ENCODE measurements at regions not wholly inside any gene's neighbourhood (a gene's known extent, or its start where the extent isn't known, plus 50 kb on each side); places are given as distances from the start of the nearest gene placed in this dataset.

DNA sequence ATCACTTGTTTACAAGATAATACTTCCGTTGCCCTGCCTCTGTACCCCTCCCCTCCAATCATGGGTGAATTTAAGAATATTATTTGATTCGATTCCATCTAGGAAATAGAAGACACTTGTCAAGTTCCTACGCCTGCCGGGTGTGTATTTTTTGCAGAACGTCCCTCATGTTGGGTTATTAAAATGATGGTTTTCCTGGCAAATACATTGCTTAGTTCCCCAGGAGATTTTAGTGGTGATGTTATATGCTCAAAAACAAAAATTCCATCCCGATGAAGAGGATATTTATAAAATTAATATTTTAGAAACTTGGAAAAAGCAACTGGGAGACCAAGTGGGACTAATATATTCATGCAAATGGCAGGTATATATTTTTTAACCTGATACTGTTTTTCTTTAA is 548.4 kb downstream of the EDEM1 start:
- Histone ChIP-seq H3K36me3 (replicated peaks) (no peaks in the 10 kb centered on the region), H3K27ac (no peak overlapping the region), H3K4me3 (ENCODE audit: low read depth, low read length) (no peak overlapping the region), H3K27me3 (replicated peaks) (no peaks in the 10 kb centered on the region)
- in situ Hi-C loops (cut with HindIII; ENCODE audit: low pct_ligation_motif_present, low sequenced_read_pairs): no loop called here
- DNase-seq: no peak
- TF ChIP-seq, protein P1, sequence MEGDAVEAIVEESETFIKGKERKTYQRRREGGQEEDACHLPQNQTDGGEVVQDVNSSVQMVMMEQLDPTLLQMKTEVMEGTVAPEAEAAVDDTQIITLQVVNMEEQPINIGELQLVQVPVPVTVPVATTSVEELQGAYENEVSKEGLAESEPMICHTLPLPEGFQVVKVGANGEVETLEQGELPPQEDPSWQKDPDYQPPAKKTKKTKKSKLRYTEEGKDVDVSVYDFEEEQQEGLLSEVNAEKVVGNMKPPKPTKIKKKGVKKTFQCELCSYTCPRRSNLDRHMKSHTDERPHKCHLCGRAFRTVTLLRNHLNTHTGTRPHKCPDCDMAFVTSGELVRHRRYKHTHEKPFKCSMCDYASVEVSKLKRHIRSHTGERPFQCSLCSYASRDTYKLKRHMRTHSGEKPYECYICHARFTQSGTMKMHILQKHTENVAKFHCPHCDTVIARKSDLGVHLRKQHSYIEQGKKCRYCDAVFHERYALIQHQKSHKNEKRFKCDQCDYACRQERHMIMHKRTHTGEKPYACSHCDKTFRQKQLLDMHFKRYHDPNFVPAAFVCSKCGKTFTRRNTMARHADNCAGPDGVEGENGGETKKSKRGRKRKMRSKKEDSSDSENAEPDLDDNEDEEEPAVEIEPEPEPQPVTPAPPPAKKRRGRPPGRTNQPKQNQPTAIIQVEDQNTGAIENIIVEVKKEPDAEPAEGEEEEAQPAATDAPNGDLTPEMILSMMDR (IDR thresholded peaks at IDR 0.05; ENCODE audit: low read depth, low read length, missing control alignments): no peak

DNA sequence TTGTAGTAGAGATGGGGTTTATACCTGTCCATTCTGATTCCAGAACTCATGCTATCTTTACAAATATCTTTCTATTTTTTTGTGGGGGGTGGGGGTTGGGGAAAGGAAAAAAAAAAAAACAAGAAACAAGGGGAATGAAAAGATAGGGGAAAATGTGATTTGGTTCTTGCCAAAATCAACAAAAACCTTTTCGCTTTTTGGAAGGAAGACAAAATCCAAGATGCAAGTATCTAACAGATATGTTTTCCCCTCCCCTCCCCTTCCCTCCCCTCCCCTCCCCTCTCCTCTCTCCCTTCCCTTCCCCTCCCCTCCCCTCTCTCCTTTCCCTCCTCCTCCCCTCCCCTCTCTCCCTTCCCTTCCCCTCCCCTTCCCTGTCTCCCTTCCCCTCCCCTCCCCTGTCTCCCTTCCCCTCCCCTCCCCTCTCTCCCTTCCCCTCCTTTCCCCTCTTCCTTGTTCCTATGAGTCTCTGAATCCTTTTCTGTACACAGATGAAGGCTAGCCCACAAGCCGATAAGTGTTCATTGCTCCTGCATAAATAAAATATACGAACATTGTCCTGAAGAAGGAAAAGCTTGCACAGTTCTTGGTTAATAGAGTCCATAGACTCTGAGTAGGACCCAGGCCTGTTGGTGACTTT is 551.9 kb downstream of the EDEM1 start:
- H3K36me3 ChIP-seq (replicated peaks): no peaks in the 10 kb centered on the region
- H3K27me3 ChIP-seq (replicated peaks): no peaks in the 10 kb centered on the region
- in situ Hi-C loops (cut with HindIII; ENCODE audit: low pct_ligation_motif_present, low sequenced_read_pairs): no loop called here
- H3K27ac ChIP-seq: no peak overlapping the region
- DNase-seq: no peak
- TF ChIP-seq, protein P1 (IDR thresholded peaks at IDR 0.05; ENCODE audit: low read depth, low read length, missing control alignments): no peak
- H3K4me3 ChIP-seq (ENCODE audit: low read depth, low read length): no peak overlapping the region

DNA sequence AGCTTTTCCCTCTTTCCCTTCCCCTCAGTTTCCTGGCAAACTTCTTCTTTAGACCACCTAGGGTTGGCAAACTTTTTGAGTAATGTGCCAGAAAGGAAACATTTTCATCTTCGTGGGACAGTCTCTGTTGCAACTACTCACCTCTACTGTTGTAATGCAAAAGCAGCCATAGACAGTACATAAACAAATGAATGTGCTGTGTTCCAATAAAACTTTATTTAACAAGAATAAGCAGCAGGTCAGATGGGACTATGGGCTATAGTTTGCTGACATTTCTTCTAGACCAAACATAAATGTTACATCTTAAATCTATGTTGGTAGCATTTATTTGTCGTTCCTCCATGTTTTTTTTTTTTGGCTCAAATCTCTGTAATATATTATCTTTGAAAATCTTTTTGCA is 552.4 kb downstream of the EDEM1 start:
- Histone ChIP-seq H3K27ac (no peak overlapping the region), H3K27me3 (replicated peaks) (no peaks in the 10 kb centered on the region), H3K4me3 (ENCODE audit: low read depth, low read length) (no peak overlapping the region), H3K36me3 (replicated peaks) (no peaks in the 10 kb centered on the region)
- TF ChIP-seq, protein P1 (IDR thresholded peaks at IDR 0.05; ENCODE audit: low read depth, low read length, missing control alignments): no peak
- in situ Hi-C loops (cut with HindIII; ENCODE audit: low pct_ligation_motif_present, low sequenced_read_pairs): no loop called here
- DNase-seq: no peak

DNA sequence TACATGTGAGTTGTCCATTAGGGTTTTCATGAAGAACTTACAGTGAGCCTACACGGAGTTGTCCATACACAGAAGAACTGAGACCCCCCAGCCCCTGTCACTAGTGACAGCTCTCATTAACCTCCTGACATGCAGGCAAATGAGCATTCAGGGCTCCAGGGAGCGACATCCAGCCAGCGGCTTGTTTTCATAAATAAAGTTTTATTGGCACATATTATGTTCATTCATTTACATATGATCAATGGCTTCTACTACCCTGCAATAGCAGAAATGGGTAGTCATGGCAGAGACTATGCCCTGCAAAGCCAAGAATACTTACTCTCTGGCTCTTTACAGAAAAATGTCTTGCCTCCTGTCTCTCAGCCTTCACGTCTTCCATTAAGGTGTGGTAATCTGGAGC is 553.5 kb downstream of the EDEM1 start:
- no peaks in the 10 kb centered on the region for H3K27me3 ChIP-seq (replicated peaks)
- TF ChIP-seq, protein P1 (IDR thresholded peaks at IDR 0.05; ENCODE audit: low read depth, low read length, missing control alignments): no peak
- in situ Hi-C loops (cut with HindIII; ENCODE audit: low pct_ligation_motif_present, low sequenced_read_pairs): no loop called here
- H3K27ac ChIP-seq: no peak overlapping the region
- H3K36me3 ChIP-seq (replicated peaks): no peaks in the 10 kb centered on the region
- DNase-seq: no peak
- no peak overlapping the region for H3K4me3 ChIP-seq (ENCODE audit: low read depth, low read length)

DNA sequence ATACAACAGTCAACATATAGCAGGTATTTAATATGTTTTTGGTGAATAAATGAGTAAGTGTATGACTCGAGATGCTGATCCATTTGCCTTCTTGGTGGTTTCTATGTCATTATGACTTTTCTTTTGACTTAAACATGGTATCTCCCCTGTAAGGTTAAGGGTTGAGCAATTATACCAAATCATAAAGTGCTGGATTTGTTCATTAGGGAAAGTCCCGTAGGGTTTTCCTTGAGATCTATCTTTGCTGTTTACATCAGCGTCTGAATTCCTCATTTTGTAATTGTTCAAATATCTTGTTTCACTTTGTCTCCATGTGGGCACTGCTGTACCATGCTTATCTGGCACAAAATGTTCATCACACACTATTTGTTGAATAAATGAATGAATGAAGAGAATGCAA is 562.6 kb downstream of the EDEM1 start:
- in situ Hi-C loops (cut with HindIII; ENCODE audit: low pct_ligation_motif_present, low sequenced_read_pairs): no loop called here
- H3K27ac ChIP-seq: no peak overlapping the region
- DNase-seq: no peak
- H3K4me3 ChIP-seq (ENCODE audit: low read depth, low read length): no peak overlapping the region
- no peaks in the 10 kb centered on the region for H3K36me3 ChIP-seq (replicated peaks)
- H3K27me3 ChIP-seq (replicated peaks): no peaks in the 10 kb centered on the region
- TF ChIP-seq, protein P1 (IDR thresholded peaks at IDR 0.05; ENCODE audit: low read depth, low read length, missing control alignments): no peak
